ENCODE measurements at regions not wholly inside any gene's neighbourhood (a gene's known extent, or its start where the extent isn't known, plus 50 kb on each side); places are given as distances from the start of the nearest gene placed in this dataset.

GRCh38 chr1:104787866-104788510 is 1038.3 kb downstream of the AMY1C start:
- Histone ChIP-seq H3K9ac (ENCODE audit: insufficient read depth, low read depth, low read length) (no peak overlapping the region), H3K4me1 (ENCODE audit: insufficient read depth, low read length) (no peaks in the 10 kb centered on the region), H3K4me3 (replicated peaks in 1 of 3; ENCODE audit: insufficient read depth in 1 of 3, low read depth in 2 of 3, low read length in 3 of 3) (no peak overlapping the region), H3K9me3 (ENCODE audit: low read length) (no peaks in the 10 kb centered on the region), H3K27ac (ENCODE audit: extremely low read length, insufficient read depth, low read length) (no peak overlapping the region), H4K20me1 (ENCODE audit: insufficient read depth, low read length) (no peaks in the 10 kb centered on the region), H3K4me2 (ENCODE audit: low read depth, low read length) (no peak overlapping the region), H3K27me3 (ENCODE audit: control insufficient read depth in 1 of 2, insufficient read depth in 2 of 2, low read length in 2 of 2) (no peaks in the 10 kb centered on the region), H3K36me3 (replicated peaks in 1 of 2; ENCODE audit: control insufficient read depth in 1 of 2, insufficient read depth in 2 of 2, low read length in 2 of 2) (no peaks in the 10 kb centered on the region), H2AFZ (ENCODE audit: low read length) (no peak overlapping the region), H3K79me2 (ENCODE audit: insufficient read depth, low read length) (no peaks in the 10 kb centered on the region)
- in situ Hi-C loops (cut with HindIII; ENCODE audit: extremely low pct_ligation_motif_present, low pct_unique_long_range_greater_than_20kb): no loop called here
- no peak for ATAC-seq
- ChIA-PET CTCF (ENCODE audit: low intra/inter-chr PET ratio, low total read pairs) (no interaction called here), POLR2A (no interaction called here)
- intact Hi-C loops (cut with micrococcal nuclease; ENCODE audit: unreplicated experiment): no loop called here
- 30% methylated on average over 5 of the region's 14 CpGs for WGBS (ENCODE audit: low lambda C conversion rate)
- BruUV-seq (replicated peaks): no TSS peak
- no peak for TF ChIP-seq ZNF777 (CRISPR knock-in tag; IDR thresholded peaks at IDR 0.05)
- TF ChIP-seq REST (IDR thresholded peaks at IDR 0.05; ENCODE audit: borderline replicate concordance in 1 of 2, low read depth in 1 of 2, low read length in 2 of 2): no peak
- TF ChIP-seq HINFP (CRISPR knock-in tag; IDR thresholded peaks at IDR 0.05; ENCODE audit: low read depth): no peak
- TF ChIP-seq TIGD3 (CRISPR knock-in tag; IDR thresholded peaks at IDR 0.05; ENCODE audit: borderline replicate concordance): no peak
- no peak for TF ChIP-seq ZNF687 (CRISPR knock-in tag; IDR thresholded peaks at IDR 0.05)
- no peak for TF ChIP-seq MBNL3 (CRISPR knock-in tag; conservative IDR thresholded peaks at IDR 0.05)
- TF ChIP-seq ZNF879 (CRISPR knock-in tag; IDR thresholded peaks at IDR 0.05): no peak
- TF ChIP-seq CHD2 (IDR thresholded peaks at IDR 0.05; ENCODE audit: low read depth, low read length): no peak
- FAIRE-seq: no peak
- DNase-seq (ENCODE audit: low spot score): no peak
